Effector CD8-positive, alpha-beta T cell (primary cell): ENCODE measurements at regions not wholly inside any gene's neighbourhood (a gene's known extent, or its start where the extent isn't known, plus 50 kb on each side); places are given as distances from the start of the nearest gene placed in this dataset.
"Not testable (repeated sequence)": the region's sequence is repeated elsewhere in the genome, so short reads cannot be mapped to it uniquely, and the experiment has no call there.

ENCODE experiments used
- DNase-seq: peaks from one replicate; lab custom pipeline; 2025; lab: John Stamatoyannopoulos, UW

DNA sequence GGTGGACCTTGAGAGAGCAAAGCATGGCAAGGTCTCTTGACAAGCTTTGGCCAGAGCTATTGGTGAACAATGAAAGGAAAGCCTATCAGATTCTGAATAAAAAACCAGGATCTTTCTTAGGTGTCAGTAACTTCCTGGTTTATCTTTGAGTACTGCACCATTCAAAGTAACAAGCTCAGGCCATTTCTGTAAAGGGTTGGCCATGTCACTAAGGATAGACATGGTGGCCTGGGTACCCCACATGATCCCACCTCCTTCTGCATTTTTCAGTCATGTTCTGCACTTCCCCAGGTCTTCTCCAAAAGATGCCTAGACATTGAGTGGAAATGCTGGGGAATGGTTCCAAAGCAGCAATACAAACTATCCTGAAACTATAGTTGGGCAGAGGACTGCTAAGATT, 242.0 kb downstream of the ARHGAP12 start:
- no peak for DNase-seq

GRCh38 chr10:31683682-31684081, 244.9 kb downstream of the ARHGAP12 start:
- DNase-seq = no peak

- no peak for DNase-seq
Observed at GRCh38 chr10:31679936-31680335, 248.7 kb downstream of the ARHGAP12 start.

DNA sequence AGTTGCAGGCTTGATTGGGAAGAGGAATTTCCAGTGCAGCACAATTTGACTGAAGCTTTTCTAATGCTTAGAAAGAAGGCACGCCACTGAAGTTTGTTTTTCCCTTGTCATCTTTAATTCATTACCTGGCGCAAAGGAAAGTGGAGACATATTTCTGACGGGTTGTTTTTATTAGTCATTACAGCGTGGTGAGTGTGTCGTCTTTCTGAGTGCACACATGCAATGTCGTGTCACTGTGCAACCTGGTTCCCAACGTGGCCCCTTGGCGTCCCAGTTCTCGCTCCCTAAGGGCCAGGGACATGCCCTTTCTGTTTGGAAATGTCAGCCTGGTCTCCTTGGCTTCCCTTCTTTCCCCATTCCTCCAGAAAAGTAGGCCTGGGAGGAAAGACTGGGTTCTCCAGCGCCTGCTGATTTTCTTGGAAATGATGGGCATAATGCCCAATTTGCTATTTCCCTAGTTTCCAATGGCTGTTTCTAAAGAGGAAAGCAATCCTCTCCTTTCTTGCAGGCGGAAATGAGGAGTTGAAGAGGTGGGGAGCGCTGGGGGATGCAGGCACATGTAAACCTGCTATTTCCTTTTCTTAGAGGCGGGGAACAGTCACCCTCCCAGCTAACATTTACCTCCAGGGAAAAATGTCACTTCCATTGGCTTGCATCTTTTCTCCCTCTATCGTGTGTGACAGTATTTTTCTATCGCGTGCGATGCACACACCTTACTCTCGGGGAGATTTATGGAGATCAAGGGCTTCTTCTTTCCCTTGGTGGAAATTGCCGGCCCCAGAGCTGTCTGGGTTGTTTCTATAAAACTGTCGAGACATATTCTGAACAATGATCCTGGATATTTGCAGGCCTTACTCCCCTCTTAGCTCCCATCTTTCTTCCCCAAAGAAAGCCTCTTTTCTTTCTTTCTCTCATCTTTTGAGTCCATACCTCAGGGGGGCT, 249.8 kb downstream of the ARHGAP12 start:
- DNase-seq = no peak

DNA sequence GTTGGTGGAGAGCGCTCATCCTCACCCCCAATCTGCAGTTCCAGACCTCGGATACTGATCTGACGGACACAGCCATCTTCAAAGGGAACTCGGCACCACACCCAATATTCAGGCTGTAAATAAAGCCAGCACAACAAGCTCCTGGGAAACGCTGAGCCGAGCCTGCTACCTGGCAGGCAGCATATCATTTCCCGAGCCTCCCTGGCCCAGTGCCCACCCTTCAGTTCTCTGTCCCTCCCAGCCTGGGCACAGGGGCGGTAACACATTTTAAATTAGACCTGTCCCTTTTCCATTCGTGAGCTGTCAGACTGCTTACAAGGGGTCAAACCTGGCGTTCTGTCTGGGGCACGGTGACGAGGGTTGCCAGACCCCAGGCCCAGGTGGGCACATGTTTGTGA, 250.5 kb downstream of the ARHGAP12 start:
- DNase-seq = no peak

GRCh38 chr10:31677195-31678138, 251.2 kb downstream of the ARHGAP12 start:
- no peak for DNase-seq

- no peak for DNase-seq
Observed at GRCh38 chr10:31675726-31676125, 252.9 kb downstream of the ARHGAP12 start.

DNA sequence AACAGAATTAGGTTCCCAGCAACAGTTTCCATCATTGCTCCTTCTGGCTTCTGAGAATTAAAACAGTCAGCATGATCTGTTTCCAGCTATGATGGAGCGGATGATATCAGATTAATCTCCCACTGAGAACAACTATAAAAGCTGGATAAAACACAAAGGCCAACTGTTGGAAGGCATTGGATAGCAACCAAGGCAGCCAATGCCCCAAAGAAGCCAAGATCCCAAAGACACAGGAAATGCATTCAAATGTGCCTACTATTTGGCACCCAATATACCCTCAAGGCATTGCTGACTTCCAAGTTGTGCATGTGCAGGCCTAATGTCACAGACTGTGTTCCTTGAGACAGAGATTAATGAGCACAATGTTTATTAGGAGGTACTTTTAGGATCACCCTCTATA, 259.3 kb downstream of the ARHGAP12 start:
- no peak for DNase-seq

GRCh38 chr10:31668326-31668725, 260.3 kb downstream of the ARHGAP12 start:
- no peak for DNase-seq

- DNase-seq = not testable (repeated sequence)
Observed at GRCh38 chr10:31665764-31666279, 262.8 kb downstream of the ARHGAP12 start.

DNA sequence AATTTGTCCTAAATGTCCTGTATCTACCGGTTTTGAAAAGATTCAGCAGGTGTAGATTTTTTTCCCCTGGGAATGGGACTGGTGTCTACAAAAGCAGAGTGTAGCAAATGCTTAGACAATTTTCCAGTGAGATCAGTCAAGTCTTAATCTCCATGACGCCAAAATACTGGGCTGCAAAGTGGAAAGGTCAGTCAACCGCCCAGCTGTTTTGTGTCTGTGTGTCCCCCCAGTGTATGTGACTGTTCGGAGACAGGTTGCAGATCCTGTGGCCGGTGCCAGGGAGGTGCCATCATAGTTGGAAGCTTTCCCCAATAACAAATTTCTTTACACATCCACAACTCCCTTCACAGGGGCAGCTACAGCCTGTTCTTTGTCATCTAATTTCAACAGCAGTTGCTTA, 263.8 kb downstream of the ARHGAP12 start:
- no peak for DNase-seq

DNA sequence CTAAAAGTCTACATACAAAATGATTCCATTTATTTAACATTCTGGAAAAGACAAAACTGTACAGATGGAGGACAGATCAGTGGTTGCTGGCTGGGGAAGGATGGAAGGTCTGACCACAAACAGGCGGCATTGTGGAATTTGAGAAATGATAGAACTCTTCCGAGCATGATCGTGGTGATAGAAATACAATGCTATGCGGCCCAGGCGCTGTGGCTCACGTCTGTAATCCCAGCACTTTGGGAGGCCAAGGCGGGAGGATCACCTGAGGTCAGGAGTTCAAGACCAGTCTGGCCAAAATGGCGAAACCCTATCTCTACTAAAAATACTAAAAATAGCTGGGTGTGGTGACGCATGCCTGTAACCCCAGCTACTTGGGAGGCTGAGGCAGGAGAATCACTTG, 264.6 kb downstream of the ARHGAP12 start:
- not testable (repeated sequence) for DNase-seq

- DNase-seq = no peak
Observed at GRCh38 chr10:31660300-31660699, 268.3 kb downstream of the ARHGAP12 start.

DNA sequence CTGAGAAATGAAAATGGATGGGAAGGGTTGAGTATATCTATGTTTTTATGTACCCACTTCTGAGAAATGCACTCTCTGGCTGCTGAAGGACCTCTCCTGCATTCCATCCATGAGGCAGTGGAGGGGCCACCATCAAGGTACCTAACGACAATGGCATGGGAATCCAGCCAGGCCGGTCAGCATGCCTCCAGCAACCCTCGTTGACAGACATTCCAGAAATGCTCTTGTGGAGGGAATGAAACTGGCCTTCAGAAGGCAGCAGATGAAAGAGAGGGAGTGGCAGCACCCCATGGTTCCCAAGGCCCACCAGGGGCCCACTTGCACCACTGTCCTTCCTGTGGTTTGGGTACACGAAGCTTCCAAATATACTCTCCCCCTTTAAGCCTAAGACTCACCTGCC, 269.0 kb downstream of the ARHGAP12 start:
- no peak for DNase-seq

- DNase-seq = no peak
Observed at GRCh38 chr10:31657434-31657872, 271.2 kb downstream of the ARHGAP12 start.

- no peak for DNase-seq
Observed at GRCh38 chr10:31656851-31657433, 271.7 kb downstream of the ARHGAP12 start.

- no peak for DNase-seq
Observed at GRCh38 chr10:31652038-31652437, 276.6 kb downstream of the ARHGAP12 start.

DNA sequence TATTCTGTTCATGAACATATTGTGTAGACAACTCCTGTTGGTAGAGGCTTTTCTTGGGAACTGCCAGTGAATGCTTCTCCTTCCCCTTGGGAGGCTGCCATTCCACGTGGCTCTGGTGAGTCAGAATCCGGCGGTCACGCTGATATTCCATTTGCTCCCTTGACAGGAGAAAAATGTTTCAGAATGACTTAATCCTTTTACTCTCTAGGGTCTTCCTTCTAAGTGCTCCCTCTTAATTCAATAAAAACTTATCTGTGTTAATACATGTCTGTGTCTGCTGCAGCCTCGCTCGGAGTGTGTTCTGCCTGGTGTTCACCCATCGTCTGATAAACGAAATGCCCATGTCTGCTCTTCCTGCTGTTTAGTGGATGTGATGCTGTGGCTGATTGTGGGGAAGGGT, 278.6 kb downstream of the ARHGAP12 start:
- DNase-seq = no peak

DNA sequence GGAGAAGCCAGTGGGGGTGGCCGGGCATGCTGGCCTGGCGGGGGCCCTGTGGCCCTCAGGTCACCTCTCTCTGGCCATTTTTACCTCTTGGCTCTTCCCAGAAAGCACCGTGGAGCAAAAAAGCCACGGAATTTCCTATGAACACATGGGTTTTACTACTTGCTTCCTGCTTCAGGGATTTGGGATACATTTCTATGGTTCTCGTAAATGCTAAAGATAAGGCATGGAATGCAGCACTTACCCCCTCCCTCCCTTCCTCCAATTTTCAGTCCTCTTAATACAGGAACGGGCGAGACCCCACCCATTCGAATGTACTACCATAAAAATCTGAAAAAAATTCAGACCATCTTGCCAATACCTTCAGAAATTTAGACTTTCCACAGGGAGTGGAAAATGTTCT, 279.7 kb downstream of the ARHGAP12 start:
- no peak for DNase-seq

DNA sequence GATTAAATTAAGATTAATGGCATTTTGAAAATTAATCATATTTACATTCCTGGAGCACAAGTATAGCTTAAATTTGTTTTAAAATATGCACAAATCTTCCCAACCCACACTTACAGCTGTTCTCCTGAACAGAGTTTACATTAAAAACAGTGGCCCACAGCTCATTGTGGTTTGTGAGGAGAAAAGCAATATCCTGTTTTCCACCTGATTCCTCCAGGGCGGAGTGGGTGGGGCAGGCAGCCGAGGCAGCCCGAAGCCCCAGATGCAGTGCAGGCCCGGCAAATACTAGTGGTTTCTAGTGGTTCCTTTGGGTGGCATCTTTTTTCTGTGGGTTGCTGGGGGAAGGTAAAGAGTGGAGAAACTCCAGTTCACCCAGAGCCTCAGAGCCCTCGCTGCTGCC, 280.8 kb downstream of the ARHGAP12 start:
- no peak for DNase-seq

DNA sequence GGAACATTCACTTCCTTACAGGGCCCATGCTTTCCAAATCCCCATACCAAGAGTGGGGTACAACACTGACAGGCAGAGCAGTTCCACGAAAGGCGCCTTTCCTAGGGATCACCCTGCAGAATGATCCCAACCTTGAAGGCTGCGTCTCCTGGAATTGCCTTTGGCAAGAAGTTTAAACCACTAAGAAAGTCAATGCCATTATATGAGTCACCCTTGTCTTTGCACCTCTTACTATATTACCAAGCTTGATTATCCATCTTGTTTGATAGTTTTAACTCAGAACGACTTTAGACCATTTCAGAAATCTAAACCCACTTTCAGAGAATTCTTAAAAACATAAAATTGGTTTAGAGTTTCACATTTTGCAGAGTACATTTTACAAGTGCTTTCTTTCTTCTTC, 282.1 kb downstream of the ARHGAP12 start:
- no peak for DNase-seq

DNA sequence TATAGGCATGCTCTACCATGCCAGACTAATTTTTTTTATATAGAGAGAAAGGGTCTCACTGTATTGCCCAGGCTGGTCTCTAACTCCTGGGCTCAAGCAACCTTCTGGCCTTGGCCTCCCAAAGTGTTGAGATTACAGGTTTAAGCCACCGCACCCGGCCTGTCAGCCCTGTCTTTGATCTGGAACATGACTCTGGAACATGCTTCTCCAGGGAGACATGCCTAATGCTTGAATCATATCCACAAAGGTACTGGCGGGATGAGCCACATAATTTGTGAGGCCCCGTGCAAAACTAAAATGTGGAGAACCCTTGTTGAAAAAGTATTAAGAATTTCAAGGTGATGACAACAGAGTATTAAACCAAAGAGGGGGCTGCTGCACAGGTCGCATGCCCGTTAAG, 282.8 kb downstream of the ARHGAP12 start:
- no peak for DNase-seq
